ENCODE measurements at regions not wholly inside any gene's neighbourhood (a gene's known extent, or its start where the extent isn't known, plus 50 kb on each side); places are given as distances from the start of the nearest gene placed in this dataset.
"Not testable (repeated sequence)": the region's sequence is repeated elsewhere in the genome, so short reads cannot be mapped to it uniquely, and the experiment has no call there.

DNA sequence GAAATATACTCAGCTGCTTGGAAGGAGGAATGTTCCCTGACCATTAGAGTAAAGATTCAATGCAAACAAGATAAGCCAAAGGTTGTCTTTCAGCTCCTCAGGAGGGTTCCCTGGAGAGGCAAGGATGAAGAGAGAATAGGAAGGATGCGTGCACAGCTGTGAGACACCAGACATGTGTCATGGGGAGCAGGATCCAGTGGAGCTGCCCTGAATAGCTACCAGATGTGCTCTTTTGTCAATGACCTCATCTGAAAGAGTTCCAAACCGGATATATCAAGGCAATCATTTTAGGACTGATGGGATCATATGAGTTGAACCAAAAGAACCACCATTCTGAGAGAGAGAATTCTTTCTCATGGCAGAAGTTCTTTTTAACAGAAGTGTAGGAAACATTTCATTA lies 490.6 kb downstream of the IRS1 start:
- FAIRE-seq, result no peak

- FAIRE-seq, result no peak
Measured at GRCh38 chr2:226308323-226308680, 491.3 kb downstream of the IRS1 start.

GRCh38 chr2:226307487-226308322 lies 491.9 kb downstream of the IRS1 start:
- no peak for FAIRE-seq

DNA sequence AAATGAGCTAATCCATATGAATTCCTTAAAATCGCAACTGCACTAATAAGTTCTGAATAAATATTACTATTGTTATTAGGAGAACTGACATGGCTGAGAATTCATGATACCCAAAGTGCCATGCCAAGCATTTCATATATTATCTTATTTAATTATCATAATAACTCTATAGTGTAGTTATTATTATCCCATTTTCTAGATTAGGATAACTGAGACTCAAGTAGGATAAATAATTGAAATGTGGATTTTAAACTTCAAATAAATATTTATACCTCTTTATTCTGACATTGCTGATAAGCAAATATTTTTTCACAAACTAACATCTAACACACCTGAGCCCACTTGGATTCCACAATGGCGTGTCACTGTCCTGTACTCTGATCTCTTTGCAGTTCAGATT lies 492.7 kb downstream of the IRS1 start:
- no peak for FAIRE-seq

- no peak for FAIRE-seq
Measured at GRCh38 chr2:226304308-226304707, 495.3 kb downstream of the IRS1 start.

- FAIRE-seq, result no peak
Measured at GRCh38 chr2:226303707-226304106, 495.9 kb downstream of the IRS1 start.

GRCh38 chr2:226300196-226300886 lies 499.3 kb downstream of the IRS1 start:
- no peak for FAIRE-seq

- no peak for FAIRE-seq
Measured at GRCh38 chr2:226299771-226300170, 499.8 kb downstream of the IRS1 start.

GRCh38 chr2:226295681-226296080 lies 503.9 kb downstream of the IRS1 start:
- no peak for FAIRE-seq

DNA sequence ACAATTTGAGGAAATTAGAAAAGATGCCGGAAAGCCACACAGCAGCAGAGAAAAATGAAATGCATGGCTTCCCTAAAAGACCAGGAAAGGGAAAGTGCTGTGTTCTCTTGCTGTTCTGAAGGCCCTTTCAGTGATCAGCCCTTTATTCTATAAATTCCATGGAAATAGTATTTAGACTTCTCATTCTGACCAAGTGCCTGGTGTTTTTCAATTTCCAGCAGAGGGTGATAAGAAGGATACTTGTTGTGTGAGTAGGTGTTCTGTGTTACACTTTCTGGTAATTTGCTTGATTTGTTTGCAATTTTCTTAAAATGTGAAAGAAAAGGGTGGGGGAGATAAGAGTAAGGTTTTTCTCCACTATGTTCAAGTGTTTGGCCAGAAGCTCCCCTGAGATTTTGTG lies 504.5 kb downstream of the IRS1 start:
- no peak for FAIRE-seq

DNA sequence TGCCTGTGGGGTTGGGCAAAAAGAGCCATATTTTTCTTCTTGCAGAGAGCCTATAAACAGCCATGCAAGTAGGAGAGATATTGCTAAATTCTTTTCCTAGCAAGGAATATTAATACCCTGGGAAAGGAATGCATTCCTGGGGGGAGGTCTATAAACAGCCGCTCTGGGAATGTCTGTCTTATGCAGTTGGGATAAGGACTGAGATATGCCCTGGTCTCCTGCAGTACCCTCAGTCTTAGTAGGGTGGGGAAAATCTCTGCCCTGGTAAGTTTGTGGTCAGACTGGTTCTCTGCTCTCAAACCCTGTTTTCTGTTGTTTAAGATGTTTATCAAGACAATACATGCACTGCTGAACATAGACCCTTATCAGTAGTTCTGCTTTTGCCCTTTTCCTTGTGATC lies 508.3 kb downstream of the IRS1 start:
- FAIRE-seq, result not testable (repeated sequence)

- no peak for FAIRE-seq
Measured at GRCh38 chr2:226286916-226287315, 512.7 kb downstream of the IRS1 start.

GRCh38 chr2:226283796-226284195 lies 515.8 kb downstream of the IRS1 start:
- FAIRE-seq, result no peak

DNA sequence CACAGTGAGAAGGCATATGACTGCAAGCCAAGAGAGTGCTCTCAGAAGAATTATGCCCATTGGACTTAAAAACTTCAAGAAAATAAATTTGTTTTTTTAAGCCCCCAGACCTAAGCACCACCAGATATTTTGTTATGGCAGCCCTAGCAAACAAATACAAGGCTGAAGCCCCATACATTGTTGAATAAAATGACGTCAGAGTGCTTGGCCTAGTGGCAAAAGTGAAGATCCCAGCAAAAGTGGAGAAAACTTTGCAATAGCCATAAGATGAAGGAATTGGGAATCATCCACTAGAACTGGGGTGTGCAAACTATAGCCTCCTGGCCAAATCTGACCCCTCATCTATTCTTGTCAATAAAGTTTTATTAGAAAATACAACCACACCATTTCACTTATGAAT lies 517.5 kb downstream of the IRS1 start:
- FAIRE-seq, result no peak

GRCh38 chr2:226280136-226280535 lies 519.5 kb downstream of the IRS1 start:
- not testable (repeated sequence) for FAIRE-seq

GRCh38 chr2:226275215-226275614 lies 524.4 kb downstream of the IRS1 start:
- FAIRE-seq, result no peak

DNA sequence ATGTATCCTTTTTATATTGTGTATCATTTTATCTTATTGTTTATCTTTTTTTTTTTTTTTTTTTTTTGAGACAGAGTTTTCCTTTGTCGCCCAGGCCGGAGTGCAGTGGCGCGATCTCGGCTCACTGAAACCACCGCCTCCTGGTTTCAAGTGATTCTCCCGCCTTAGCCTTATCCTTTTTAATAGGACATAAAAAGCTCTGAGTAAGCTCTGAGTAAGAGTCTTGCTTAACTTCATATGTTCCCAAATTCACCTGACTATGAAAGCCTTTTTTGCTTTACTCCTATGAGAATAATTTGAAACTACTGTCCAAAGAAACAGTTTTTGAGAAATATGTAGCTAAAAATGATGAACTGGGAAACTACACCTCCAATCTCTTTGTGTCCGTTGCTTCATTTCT lies 525.5 kb downstream of the IRS1 start:
- no peak for FAIRE-seq

GRCh38 chr2:226273440-226273839 lies 526.2 kb downstream of the IRS1 start:
- no peak for FAIRE-seq

DNA sequence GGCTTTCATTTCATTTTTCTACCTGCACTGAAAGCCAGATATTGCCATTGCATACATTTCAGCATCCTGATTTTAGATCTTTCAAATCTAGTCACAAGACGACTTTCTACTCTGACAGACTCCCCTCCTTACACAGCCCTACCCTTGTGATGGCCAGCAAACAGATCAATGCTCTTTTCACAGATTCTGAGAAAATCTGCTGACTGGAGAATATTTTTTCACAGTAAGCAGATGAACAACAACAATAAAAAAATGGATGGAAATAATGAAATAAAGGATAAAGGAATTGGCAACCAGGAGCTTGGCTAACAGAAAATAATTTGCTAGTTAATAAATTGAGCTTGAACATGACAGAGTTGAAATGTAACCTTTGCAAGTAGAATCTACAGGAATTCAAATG lies 527.2 kb downstream of the IRS1 start:
- no peak for FAIRE-seq

DNA sequence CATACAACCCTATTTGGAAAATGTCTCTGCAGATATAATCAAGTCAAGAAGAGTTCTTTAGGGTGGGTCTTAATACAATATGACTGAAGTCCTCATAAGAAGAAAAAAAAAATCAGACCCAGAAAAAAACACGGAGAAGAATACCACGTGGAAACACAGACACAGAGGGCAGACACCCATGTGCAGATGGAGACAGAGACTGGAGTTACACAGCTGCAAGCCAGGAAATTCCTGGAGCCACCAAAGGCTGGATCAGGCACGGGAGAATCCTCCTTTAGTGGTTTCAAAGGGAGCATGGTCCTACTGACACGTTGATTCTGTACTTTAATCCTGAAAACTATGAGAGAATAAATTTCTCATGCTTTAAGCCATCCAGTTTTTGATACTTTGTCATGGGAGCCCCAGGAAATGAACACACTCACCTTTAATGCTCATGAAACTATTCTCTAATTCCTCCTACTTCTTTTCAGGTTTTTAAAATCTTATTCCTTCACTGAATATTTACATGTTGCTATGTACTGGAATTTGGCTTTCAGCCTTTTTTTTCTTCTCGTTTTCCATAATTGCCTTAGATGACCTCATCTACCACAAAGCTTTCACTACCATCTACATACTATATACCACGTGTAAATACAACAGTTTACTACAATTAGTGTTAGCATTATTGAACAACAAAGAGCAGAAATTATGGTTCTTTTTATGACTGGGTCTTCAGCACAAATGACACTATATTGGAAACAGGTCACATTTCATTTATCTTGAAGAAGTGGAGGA lies 529.1 kb downstream of the IRS1 start:
- no peak for FAIRE-seq

DNA sequence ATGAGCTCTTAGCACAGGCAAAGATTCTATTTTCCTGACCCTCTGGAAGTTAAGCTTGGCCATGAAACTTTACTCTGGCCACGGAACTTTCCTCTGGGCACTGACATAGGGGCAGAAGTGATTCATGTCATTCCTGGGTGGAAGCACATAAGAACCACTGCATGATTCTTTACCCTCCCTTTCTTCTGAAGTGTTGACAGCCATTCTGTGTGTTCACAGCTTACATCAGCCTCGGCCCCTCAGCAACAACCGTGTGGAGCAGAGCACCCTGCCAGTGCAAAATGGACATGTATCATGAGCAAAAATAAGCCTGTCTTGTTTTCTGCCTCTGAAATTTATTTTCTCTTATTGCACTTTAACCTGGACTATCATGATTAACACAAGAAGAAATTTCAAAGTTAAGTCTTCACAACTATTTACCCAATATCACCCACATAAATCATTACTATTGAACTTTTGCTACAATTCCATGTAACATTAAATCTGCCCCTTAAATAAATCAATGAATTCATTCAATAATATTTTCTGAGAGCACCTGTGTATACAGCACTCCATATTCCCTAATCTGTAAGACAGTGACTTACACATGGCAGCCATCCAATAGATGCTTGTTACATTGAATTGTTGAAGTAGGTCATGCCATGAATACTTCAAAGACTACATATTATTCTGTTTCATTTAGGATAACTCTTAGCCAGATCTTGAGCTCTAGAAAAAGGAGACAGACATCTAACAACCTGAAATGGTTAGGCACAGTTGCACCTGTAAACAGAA lies 531.9 kb downstream of the IRS1 start:
- no peak for FAIRE-seq

DNA sequence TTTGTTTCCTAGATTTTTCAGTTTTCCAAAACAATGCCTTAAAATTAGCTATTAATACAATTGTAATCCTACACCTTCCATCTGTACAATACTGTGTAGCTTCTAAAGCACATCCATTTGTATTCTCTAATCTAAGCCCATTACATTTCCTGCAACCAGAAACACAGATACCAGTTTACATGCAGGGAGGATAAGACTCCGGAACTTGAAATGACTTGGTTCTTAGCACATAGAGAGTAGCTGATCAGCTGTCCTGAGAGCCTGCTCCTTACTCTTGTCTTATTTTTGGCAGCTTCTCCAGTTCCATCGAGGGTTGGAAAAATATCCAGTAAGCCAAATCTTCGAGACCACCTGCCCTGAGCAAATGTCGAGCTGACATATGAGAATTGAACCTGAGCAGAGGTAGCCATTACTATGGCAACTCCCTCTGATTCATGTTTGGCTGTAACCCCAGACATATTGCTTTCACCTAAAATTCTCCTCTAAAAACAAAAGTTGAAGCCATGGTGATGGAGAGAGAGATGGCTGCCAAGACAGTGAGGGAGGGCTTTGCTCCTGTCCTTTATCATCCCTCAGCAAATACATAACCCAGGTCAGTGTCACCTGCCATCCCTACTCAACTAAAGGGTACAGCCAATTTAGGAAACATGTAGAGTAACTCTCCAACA lies 542.8 kb downstream of the IRS1 start:
- no peak for FAIRE-seq

All from A204.1 (cell line).